Esophagus muscularis mucosa (tissue), 4 donors: ENCODE measurements at regions not wholly inside any gene's neighbourhood (a gene's known extent, or its start where the extent isn't known, plus 50 kb on each side); places are given as distances from the start of the nearest gene placed in this dataset.

Source experiments
- CTCF ChIP-seq, 3 experiments: fragments of 200-600 bp in 2 of 3; fragments of 450-650 bp in 1 of 3; sonication (generic) in 2 of 3; IDR thresholded peaks; one replicate each; pipeline ENCODE4 v1.5.1; 2017 to 2019; ENCODE audit warnings: antibody characterized with exemption in 3 of 3, mild to moderate bottlenecking in 2 of 3, moderate library complexity in 1 of 3
- EP300 ChIP-seq: sonication (generic); formaldehyde crosslinking; IDR thresholded peaks from one replicate; pipeline ENCODE4 v1.6.1; 2017; ENCODE audit warnings: antibody characterized with exemption
- POLR2A ChIP-seq: fragments of 450-650 bp; IDR thresholded peaks from one replicate; pipeline ENCODE4 v1.6.1; 2017; ENCODE audit warnings: antibody characterized with exemption, moderate library complexity, mild to moderate bottlenecking, low read depth
- POLR2AphosphoS5 ChIP-seq, 2 donors: sonication (generic); formaldehyde crosslinking; IDR thresholded peaks; one replicate each; pipeline ENCODE4 v1.6.1; 2017; ENCODE audit warnings: antibody characterized with exemption in 2 of 2

GRCh38 chr1:68723791-68724190 is 226.9 kb upstream of the DEPDC1 start:
- TF ChIP-seq POLR2A (no peak), CTCF (IDR thresholded peaks at IDR 0.05) (no peak), EP300 (no peak), POLR2AphosphoS5 (IDR thresholded peaks at IDR 0.05) (no peak)
